ENCODE measurements at regions not wholly inside any gene's neighbourhood (a gene's known extent, or its start where the extent isn't known, plus 50 kb on each side); places are given as distances from the start of the nearest gene placed in this dataset.

DNA sequence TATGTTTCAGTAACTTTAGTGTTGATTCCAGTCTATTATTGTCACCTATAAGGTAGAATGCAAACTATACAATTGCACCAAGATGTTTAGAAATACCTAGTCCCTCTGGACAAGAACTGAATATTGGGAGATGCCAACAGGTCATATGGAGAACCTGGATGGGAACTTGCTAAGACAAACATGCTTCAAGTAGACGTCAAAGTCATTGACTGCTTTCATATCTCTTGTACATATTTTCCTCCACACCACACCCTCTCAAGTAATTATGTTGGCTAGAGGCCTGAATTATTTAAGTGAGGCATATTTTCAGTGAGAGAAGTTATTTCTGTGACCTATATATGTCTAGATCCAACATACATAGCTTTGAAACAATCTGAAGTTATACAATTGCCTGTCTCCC, 453.3 kb downstream of the ELAVL2 start:
- TF ChIP-seq, protein P1, sequence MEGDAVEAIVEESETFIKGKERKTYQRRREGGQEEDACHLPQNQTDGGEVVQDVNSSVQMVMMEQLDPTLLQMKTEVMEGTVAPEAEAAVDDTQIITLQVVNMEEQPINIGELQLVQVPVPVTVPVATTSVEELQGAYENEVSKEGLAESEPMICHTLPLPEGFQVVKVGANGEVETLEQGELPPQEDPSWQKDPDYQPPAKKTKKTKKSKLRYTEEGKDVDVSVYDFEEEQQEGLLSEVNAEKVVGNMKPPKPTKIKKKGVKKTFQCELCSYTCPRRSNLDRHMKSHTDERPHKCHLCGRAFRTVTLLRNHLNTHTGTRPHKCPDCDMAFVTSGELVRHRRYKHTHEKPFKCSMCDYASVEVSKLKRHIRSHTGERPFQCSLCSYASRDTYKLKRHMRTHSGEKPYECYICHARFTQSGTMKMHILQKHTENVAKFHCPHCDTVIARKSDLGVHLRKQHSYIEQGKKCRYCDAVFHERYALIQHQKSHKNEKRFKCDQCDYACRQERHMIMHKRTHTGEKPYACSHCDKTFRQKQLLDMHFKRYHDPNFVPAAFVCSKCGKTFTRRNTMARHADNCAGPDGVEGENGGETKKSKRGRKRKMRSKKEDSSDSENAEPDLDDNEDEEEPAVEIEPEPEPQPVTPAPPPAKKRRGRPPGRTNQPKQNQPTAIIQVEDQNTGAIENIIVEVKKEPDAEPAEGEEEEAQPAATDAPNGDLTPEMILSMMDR (IDR thresholded peaks at IDR 0.05) = no peak
- no peak for TF ChIP-seq POLR2A (IDR thresholded peaks at IDR 0.05)

Data from prostate gland (tissue), 2 donors.